ENCODE measurements at regions not wholly inside any gene's neighbourhood (a gene's known extent, or its start where the extent isn't known, plus 50 kb on each side); places are given as distances from the start of the nearest gene placed in this dataset.

- TF ChIP-seq ZNF24 (tag by site-specific recombination; IDR thresholded peaks at IDR 0.05) (no peak), MYNN (tag by site-specific recombination; IDR thresholded peaks at IDR 0.05; ENCODE audit: borderline replicate concordance) (no peak), ZFP41 (tag by site-specific recombination; IDR thresholded peaks at IDR 0.05; ENCODE audit: borderline replicate concordance) (no peak), ZNF510 (tag by site-specific recombination; IDR thresholded peaks at IDR 0.05; ENCODE audit: insufficient replicate concordance) (no peak)
- TF ChIP-seq, protein P1, sequence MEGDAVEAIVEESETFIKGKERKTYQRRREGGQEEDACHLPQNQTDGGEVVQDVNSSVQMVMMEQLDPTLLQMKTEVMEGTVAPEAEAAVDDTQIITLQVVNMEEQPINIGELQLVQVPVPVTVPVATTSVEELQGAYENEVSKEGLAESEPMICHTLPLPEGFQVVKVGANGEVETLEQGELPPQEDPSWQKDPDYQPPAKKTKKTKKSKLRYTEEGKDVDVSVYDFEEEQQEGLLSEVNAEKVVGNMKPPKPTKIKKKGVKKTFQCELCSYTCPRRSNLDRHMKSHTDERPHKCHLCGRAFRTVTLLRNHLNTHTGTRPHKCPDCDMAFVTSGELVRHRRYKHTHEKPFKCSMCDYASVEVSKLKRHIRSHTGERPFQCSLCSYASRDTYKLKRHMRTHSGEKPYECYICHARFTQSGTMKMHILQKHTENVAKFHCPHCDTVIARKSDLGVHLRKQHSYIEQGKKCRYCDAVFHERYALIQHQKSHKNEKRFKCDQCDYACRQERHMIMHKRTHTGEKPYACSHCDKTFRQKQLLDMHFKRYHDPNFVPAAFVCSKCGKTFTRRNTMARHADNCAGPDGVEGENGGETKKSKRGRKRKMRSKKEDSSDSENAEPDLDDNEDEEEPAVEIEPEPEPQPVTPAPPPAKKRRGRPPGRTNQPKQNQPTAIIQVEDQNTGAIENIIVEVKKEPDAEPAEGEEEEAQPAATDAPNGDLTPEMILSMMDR (tag by site-specific recombination; IDR thresholded peaks at IDR 0.05) = no peak
These were observed 1584.4 kb downstream of the EFNA5 start for GRCh38 chr5:106086352-106086751.

Data from HEK293 (cell line).